ENCODE measurements at regions not wholly inside any gene's neighbourhood (a gene's known extent, or its start where the extent isn't known, plus 50 kb on each side); places are given as distances from the start of the nearest gene placed in this dataset.

- no peaks in the 10 kb centered on the region for H4K20me1 ChIP-seq (ENCODE audit: control insufficient read depth, insufficient read depth)
- no peak overlapping the region for H3K9ac ChIP-seq (ENCODE audit: control insufficient read depth, insufficient read depth, low read length)
- no peaks in the 10 kb centered on the region for H3K36me3 ChIP-seq (ENCODE audit: control insufficient read depth in 2 of 2, insufficient read depth in 2 of 2, low read length in 1 of 2)
- ChIA-PET SMC1A (ENCODE audit: uncharacterized antibody, unreplicated experiment) (no interaction called here), POLR2A (interaction anchor here (0.5 kb wide), 1 partner anchor 1960 kb away, joined by 3 read pairs; no protein-coding TSS in a partner anchor), RAD21 (ENCODE audit: unreplicated experiment) (no interaction called here), CTCF (no interaction called here)
- no peak overlapping the region for H3K4me2 ChIP-seq (ENCODE audit: control insufficient read depth, insufficient read depth)
- no peak for FAIRE-seq
- no peaks in the 10 kb centered on the region for H3K79me2 ChIP-seq (ENCODE audit: control insufficient read depth, insufficient read depth, low read length)
- no peak for ATAC-seq
- BruUV-seq (replicated peaks), result no TSS peak
- H2AFZ ChIP-seq (ENCODE audit: control insufficient read depth, low read depth, low read length), result no peak overlapping the region
- H3K27ac ChIP-seq (ENCODE audit: control insufficient read depth, insufficient read depth), result no peak overlapping the region
- TF ChIP-seq PRDM15 (CRISPR knock-in tag; IDR thresholded peaks at IDR 0.05) (no peak), MEF2A (IDR thresholded peaks at IDR 0.05; ENCODE audit: insufficient read depth, low read depth, low read length) (no peak), RAD21 (IDR thresholded peaks at IDR 0.05; ENCODE audit: insufficient read depth, low read depth, low read length) (no peak), HCFC1 (IDR thresholded peaks at IDR 0.05; ENCODE audit: low read length) (no peak), CBX3 (IDR thresholded peaks at IDR 0.05; ENCODE audit: borderline replicate concordance, low read depth) (no peak), MYC (IDR thresholded peaks at IDR 0.05; ENCODE audit: insufficient read depth, insufficient read length, insufficient replicate concordance, low read length, severe bottlenecking) (no peak), RFX5 (IDR thresholded peaks at IDR 0.05; ENCODE audit: low read depth, low read length) (no peak), SPI1 (IDR thresholded peaks at IDR 0.05; ENCODE audit: borderline replicate concordance, insufficient read depth, low read depth, low read length) (no peak), NBN (IDR thresholded peaks at IDR 0.05) (no peak), ESRRA (IDR thresholded peaks at IDR 0.05; ENCODE audit: low read length) (no peak), SP1 (IDR thresholded peaks at IDR 0.05; ENCODE audit: low read depth, low read length) (no peak), HDGF (IDR thresholded peaks at IDR 0.05) (no peak)
- intact Hi-C loops (cut with micrococcal nuclease; ENCODE audit: unreplicated experiment) (no loop called here), in situ Hi-C loops (cut with MboI) (no loop called here)
- 4% methylated on average over 3 of the region's 3 CpGs for WGBS (ENCODE audit: insufficient coverage, insufficient replicate concordance, low lambda C conversion rate, missing lambda C conversion rate)
- no peaks in the 10 kb centered on the region for H3K4me1 ChIP-seq (ENCODE audit: control insufficient read depth, insufficient read depth, low read length)
- H3K4me3 ChIP-seq, result no peak overlapping the region
- no peaks in the 10 kb centered on the region for H3K27me3 ChIP-seq (replicated peaks in 1 of 2; ENCODE audit: control insufficient read depth in 2 of 2, insufficient read depth in 2 of 2, low read length in 1 of 2)
- H3K9me3 ChIP-seq (replicated peaks; ENCODE audit: control insufficient read depth, insufficient read depth, low read length), result no peaks in the 10 kb centered on the region
- DNase-seq (ENCODE audit: low read depth, low spot score), result no peak
Measured at GRCh38 chr17:54781389-54781788, 119.3 kb upstream of the TOM1L1 start.

All from GM12878 (cell line).